ENCODE measurements at regions not wholly inside any gene's neighbourhood (a gene's known extent, or its start where the extent isn't known, plus 50 kb on each side); places are given as distances from the start of the nearest gene placed in this dataset.

GRCh38 chr13:81375709-81376108 lies 1034.8 kb upstream of the SPRY2 start:
- TF ChIP-seq CTCF (IDR thresholded peaks at IDR 0.05) (no peak), POLR2A (IDR thresholded peaks at IDR 0.05) (no peak)
